ENCODE measurements at regions not wholly inside any gene's neighbourhood (a gene's known extent, or its start where the extent isn't known, plus 50 kb on each side); places are given as distances from the start of the nearest gene placed in this dataset.

- H3K9me3 Mint-ChIP-seq: peaks cover 28% of the 10 kb centered on the region
- no peaks in the 10 kb centered on the region for H3K36me3 Mint-ChIP-seq (ENCODE audit: low read depth)
- no peak for TF ChIP-seq CTCF (IDR thresholded peaks at IDR 0.05)
- no peak overlapping the region for H3K27ac Mint-ChIP-seq
- DNase-seq: no peak
- H3K27me3 Mint-ChIP-seq (ENCODE audit: insufficient read depth): no peaks in the 10 kb centered on the region
- no peaks in the 10 kb centered on the region for H3K4me1 Mint-ChIP-seq (ENCODE audit: low read depth)
- H3K4me3 Mint-ChIP-seq: no peak overlapping the region
Observed at GRCh38 chr1:57966751-57967406, 543.0 kb upstream of the DAB1 start.

- TF ChIP-seq CTCF (IDR thresholded peaks at IDR 0.05): no peak
- Mint-ChIP-seq H3K27ac (no peak overlapping the region), H3K4me1 (ENCODE audit: low read depth) (no peaks in the 10 kb centered on the region), H3K36me3 (ENCODE audit: low read depth) (no peaks in the 10 kb centered on the region), H3K27me3 (ENCODE audit: insufficient read depth) (no peaks in the 10 kb centered on the region), H3K9me3 (peaks cover 28% of the 10 kb centered on the region), H3K4me3 (no peak overlapping the region)
- DNase-seq: no peak
Observed at GRCh38 chr1:57966340-57966739, 542.5 kb upstream of the DAB1 start.

DNA sequence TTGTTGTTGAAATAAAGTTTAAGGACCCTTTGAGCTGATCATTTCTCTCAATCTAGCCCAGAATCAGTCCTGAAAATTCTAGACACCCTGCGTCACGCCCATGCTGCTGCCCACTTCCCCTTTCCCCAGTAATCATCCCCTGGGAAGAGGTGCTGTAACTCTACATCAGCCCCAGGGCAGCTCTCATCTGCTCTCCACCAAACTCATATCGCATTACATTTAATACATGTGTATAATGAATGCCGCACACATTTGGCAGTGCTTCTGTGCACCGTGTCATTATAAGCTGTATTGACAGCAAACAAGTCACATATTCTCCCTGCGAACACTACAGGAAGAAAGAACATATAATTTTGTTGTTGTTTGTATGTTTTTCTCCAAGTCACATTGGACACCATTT, 539.7 kb upstream of the DAB1 start:
- Mint-ChIP-seq H3K4me3 (no peak overlapping the region), H3K36me3 (ENCODE audit: low read depth) (no peaks in the 10 kb centered on the region), H3K9me3 (peaks cover 35% of the 10 kb centered on the region), H3K4me1 (ENCODE audit: low read depth) (no peaks in the 10 kb centered on the region), H3K27ac (no peak overlapping the region), H3K27me3 (ENCODE audit: insufficient read depth) (no peaks in the 10 kb centered on the region)
- no peak for DNase-seq
- TF ChIP-seq CTCF (IDR thresholded peaks at IDR 0.05): no peak

DNA sequence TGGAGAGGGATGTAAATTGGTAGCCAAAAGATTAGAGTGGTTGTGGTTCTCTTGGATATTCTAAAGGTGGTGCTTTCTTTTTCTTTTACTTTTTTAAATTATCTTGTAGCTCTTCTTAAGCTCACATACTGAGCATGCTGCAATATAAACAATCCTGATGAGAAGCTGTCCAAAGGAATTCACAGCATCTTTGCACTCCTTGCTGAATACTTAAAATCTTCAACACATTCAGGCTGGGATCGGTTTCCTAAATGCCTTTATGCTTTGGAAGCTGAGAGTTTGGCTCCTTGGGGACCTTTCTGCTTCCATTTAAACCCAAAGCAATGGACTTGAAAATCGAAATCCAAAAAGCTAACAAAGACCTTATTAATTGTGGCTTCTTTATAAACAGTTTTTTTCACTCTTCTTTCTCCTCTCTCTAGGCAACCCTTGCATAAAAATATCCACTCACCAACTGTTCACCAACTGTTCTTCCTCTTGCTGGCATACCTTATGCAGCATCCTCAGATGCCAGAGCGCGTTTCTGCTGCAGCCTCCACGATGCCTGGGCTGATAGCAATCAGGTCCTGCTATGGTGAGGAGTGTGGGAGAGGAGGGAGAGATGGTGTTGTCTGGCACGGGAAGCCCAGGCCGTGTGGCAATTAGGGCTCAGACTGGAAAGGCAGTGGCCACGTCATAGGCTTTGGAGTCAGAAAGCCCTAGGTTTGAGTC, 535.8 kb upstream of the DAB1 start:
- Mint-ChIP-seq H3K36me3 (ENCODE audit: low read depth) (no peaks in the 10 kb centered on the region), H3K4me1 (ENCODE audit: low read depth) (no peaks in the 10 kb centered on the region), H3K9me3 (peaks cover 27% of the 10 kb centered on the region), H3K4me3 (no peak overlapping the region), H3K27ac (no peak overlapping the region), H3K27me3 (ENCODE audit: insufficient read depth) (no peaks in the 10 kb centered on the region)
- no peak for TF ChIP-seq CTCF (IDR thresholded peaks at IDR 0.05)
- no peak for DNase-seq

DNA sequence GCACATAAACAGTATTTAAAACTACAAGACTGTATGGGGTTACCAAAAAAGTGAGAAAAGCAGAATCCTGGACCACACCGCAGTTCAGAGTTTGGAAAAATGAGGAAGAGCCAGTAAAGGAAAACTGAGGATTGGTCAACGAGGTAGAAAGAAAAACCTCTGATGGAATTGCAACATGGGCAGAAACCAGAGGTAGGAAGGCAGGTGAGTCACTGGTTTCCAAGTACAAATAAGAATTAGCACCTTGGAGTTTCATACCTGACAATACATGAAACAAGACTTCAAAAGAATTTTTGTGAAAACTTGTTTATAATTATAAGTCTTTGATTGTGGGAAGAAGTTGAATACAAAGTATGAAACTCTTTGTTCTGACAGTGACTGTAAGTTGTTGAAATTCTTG, 533.7 kb upstream of the DAB1 start:
- Mint-ChIP-seq H3K27ac (no peak overlapping the region), H3K4me1 (ENCODE audit: low read depth) (no peaks in the 10 kb centered on the region), H3K4me3 (no peak overlapping the region), H3K9me3 (peaks cover 23% of the 10 kb centered on the region), H3K27me3 (ENCODE audit: insufficient read depth) (no peaks in the 10 kb centered on the region), H3K36me3 (ENCODE audit: low read depth) (no peaks in the 10 kb centered on the region)
- no peak for TF ChIP-seq CTCF (IDR thresholded peaks at IDR 0.05)
- no peak for DNase-seq

Data from HFFc6 (cell line).